WERI-Rb-1 (cell line): ENCODE measurements at regions not wholly inside any gene's neighbourhood (a gene's known extent, or its start where the extent isn't known, plus 50 kb on each side); places are given as distances from the start of the nearest gene placed in this dataset.

ENCODE experiments used
- DNase-seq: peaks from one replicate; pipeline ENCODE4 v3.0.0-alpha.2; 2020
- H3K27ac ChIP-seq: fragments of 250-450 bp; sonication (Bioruptor Pico); 2 replicates; pipeline ENCODE4 v1.5.1; 2020; ENCODE audit warnings: mild to moderate bottlenecking, moderate library complexity
- H3K27me3 ChIP-seq: fragments of 250-450 bp; sonication (Bioruptor Pico); 2 replicates; pipeline ENCODE4 v1.5.1; 2021; ENCODE audit warnings: mild to moderate bottlenecking, low read depth, moderate library complexity; ENCODE audit not compliant: insufficient read depth, severe bottlenecking
- H3K36me3 ChIP-seq: fragments of 250-450 bp; sonication (Bioruptor Pico); 2 replicates; pipeline ENCODE4 v1.5.1; 2020; ENCODE audit warnings: mild to moderate bottlenecking, moderate library complexity
- H3K4me3 ChIP-seq: 2 replicates; pipeline ENCODE4 v1.5.1; 2011; ENCODE audit warnings: low read depth, mild to moderate bottlenecking, control low read depth, low read length
- H3K9me3 ChIP-seq: fragments of 250-450 bp; sonication (Bioruptor Pico); 2 replicates; pipeline ENCODE4 v1.5.1; 2021; ENCODE audit warnings: mild to moderate bottlenecking, moderate library complexity; ENCODE audit not compliant: severe bottlenecking
- TF ChIP-seq, protein P1 (sequence below): IDR thresholded peaks from 2 replicates; pipeline ENCODE4 v1.5.1; 2011; ENCODE audit warnings: low read depth, mild to moderate bottlenecking, control low read depth, inconsistent platforms, low read length

- no peak for DNase-seq
- Histone ChIP-seq H3K4me3 (no peak overlapping the region), H3K27me3 (no peaks in the 10 kb centered on the region), H3K9me3 (no peaks in the 10 kb centered on the region), H3K27ac (no peak overlapping the region), H3K36me3 (no peaks in the 10 kb centered on the region)
- TF ChIP-seq, protein P1, sequence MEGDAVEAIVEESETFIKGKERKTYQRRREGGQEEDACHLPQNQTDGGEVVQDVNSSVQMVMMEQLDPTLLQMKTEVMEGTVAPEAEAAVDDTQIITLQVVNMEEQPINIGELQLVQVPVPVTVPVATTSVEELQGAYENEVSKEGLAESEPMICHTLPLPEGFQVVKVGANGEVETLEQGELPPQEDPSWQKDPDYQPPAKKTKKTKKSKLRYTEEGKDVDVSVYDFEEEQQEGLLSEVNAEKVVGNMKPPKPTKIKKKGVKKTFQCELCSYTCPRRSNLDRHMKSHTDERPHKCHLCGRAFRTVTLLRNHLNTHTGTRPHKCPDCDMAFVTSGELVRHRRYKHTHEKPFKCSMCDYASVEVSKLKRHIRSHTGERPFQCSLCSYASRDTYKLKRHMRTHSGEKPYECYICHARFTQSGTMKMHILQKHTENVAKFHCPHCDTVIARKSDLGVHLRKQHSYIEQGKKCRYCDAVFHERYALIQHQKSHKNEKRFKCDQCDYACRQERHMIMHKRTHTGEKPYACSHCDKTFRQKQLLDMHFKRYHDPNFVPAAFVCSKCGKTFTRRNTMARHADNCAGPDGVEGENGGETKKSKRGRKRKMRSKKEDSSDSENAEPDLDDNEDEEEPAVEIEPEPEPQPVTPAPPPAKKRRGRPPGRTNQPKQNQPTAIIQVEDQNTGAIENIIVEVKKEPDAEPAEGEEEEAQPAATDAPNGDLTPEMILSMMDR, result no peak
Observed at GRCh38 chr4:72902354-72902753, 167.2 kb downstream of the COX18 start.

GRCh38 chr4:72901553-72901952 is 168.0 kb downstream of the COX18 start:
- Histone ChIP-seq H3K27me3 (no peaks in the 10 kb centered on the region), H3K4me3 (no peak overlapping the region), H3K27ac (no peak overlapping the region), H3K36me3 (no peaks in the 10 kb centered on the region), H3K9me3 (no peaks in the 10 kb centered on the region)
- no peak for DNase-seq
- TF ChIP-seq, protein P1, result no peak

DNA sequence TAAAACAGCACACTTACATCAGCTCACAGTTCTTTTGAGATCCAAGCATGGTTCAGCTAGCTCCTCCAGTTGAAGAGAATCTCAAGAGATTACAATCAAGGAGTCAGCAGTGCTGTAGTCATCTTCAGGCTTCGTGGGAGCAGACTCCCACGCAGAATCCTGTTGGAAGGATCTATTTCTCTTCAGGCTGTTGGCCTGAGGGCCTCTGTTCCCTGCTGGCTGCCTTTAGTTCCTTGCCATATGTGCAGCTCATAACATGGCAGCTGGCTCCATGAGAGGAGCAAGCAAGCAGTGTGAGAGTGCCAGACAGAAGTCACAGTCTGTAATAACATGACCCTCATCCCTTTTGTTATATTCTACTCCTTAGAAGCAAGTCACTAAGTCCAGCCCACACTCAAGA is 168.6 kb downstream of the COX18 start:
- DNase-seq, result peak; percentile 11
- no peaks in the 10 kb centered on the region for H3K36me3 ChIP-seq
- TF ChIP-seq, protein P1, result no peak
- H3K4me3 ChIP-seq, result no peak overlapping the region
- H3K9me3 ChIP-seq, result no peaks in the 10 kb centered on the region
- no peak overlapping the region for H3K27ac ChIP-seq
- H3K27me3 ChIP-seq, result no peaks in the 10 kb centered on the region

DNA sequence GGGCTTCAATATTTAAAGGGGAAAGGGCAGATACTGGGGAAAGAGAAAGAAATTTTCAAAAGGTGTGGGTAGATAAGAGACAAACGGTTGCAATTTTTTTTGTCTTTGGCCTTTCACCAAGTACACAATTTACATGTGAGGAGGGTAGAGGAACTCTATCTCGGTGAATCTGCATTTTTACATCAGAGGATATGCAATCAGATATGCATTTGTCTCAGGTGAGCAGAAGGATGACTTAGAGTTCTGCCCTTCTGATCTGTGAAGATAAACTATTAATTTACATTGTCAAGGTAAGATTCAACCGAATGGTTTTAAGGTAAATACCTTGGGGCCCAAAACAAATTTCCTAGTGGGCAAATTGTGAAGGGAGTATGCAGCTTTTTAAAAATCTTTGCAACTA is 169.9 kb downstream of the COX18 start:
- no peak for DNase-seq
- no peaks in the 10 kb centered on the region for H3K9me3 ChIP-seq
- H3K27ac ChIP-seq, result no peak overlapping the region
- no peak overlapping the region for H3K4me3 ChIP-seq
- no peaks in the 10 kb centered on the region for H3K27me3 ChIP-seq
- TF ChIP-seq, protein P1, result no peak
- H3K36me3 ChIP-seq, result no peaks in the 10 kb centered on the region

GRCh38 chr4:72899214-72899613 is 170.3 kb downstream of the COX18 start:
- Histone ChIP-seq H3K27me3 (no peaks in the 10 kb centered on the region), H3K4me3 (no peak overlapping the region), H3K9me3 (no peaks in the 10 kb centered on the region), H3K36me3 (no peaks in the 10 kb centered on the region), H3K27ac (no peak overlapping the region)
- DNase-seq, result no peak
- TF ChIP-seq, protein P1, result no peak

DNA sequence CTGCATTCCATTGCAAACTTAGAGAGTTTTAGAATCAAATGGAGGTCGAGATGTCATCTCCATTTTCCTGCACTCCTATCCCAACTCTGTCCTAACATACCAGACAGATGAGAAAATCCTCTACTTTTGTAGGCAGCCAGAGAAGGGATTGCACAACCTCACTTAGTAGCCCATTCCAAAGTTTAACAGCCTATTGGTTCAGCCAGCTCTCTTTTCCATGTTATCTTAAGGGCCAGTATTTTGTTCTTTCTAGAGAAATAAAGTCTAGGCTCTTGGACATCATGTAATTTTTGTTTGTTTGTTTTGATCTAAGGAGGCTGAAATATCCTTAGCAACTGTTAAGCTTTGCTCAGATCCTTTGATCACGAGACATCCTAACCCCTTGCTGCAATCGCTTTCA is 173.0 kb downstream of the COX18 start:
- no peaks in the 10 kb centered on the region for H3K27me3 ChIP-seq
- no peaks in the 10 kb centered on the region for H3K36me3 ChIP-seq
- TF ChIP-seq, protein P1, result no peak
- H3K4me3 ChIP-seq, result no peak overlapping the region
- no peak overlapping the region for H3K27ac ChIP-seq
- no peak for DNase-seq
- H3K9me3 ChIP-seq, result no peaks in the 10 kb centered on the region
